Eye (tissue), 1 donor: ENCODE measurements at regions not wholly inside any gene's neighbourhood (a gene's known extent, or its start where the extent isn't known, plus 50 kb on each side); places are given as distances from the start of the nearest gene placed in this dataset.
"Not testable (repeated sequence)": the region's sequence is repeated elsewhere in the genome, so short reads cannot be mapped to it uniquely, and the experiment has no call there.

Source experiments
- DNase-seq: peaks from one replicate; pipeline ENCODE4 v3.0.0-alpha.2; 2015

DNA sequence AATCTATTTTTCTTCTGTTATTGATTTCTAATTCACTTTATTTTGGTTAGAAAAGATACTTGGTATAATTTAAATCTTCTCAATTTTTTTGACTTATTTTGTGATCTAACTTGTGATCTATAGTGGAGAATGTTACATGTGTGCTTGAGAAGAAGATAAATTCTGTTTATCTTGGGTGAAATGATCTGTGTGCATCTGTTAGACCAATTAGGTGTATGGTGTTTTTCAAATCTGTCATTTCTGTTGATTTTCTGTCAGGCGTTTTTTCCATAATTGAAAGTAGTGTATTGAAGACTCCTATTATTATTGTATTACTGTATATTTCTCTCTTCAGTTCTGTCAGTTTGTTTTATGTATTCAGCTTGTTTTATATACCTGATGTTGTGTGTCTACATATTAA is 1668.3 kb downstream of the PLA2G4A start:
- DNase-seq: no peak

DNA sequence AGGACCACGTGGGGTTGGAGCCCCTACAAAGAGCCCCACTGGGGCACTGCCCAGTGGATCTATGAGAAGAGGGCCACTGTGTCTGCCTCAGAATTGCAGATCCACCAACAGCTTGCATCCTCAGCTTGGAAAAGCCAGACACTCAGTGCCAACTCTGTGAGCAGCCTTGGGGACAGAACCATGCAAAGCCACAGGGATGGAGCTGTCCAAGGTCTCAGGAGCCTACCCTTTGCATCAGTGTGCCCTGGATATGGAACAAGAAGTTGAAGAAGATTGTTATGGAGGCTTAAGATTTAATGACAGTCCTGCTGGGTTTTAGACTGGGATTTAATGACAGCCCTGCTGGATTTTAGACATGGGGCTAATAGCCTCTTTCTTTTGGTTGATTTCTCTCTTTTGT is 1670.9 kb downstream of the PLA2G4A start:
- no peak for DNase-seq

DNA sequence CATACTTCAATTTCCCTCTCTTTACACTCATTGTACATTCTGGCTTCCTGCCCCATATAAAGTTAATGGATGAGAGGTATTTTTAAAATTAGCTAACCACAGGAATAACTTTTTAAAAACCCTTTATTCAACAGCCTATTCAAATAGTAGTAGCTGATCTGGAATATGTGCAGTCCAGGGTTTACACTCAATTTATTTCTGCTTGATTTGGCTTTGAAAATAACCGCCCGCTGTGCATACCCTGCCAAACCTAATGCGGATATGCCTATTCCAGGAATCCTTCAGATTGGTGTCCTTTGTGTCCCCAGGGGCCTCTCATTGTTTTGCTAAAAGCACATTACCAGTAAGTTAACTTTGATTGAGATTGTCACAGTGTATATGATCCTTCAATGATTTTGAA is 1686.2 kb downstream of the PLA2G4A start:
- peak; percentile 49 for DNase-seq

DNA sequence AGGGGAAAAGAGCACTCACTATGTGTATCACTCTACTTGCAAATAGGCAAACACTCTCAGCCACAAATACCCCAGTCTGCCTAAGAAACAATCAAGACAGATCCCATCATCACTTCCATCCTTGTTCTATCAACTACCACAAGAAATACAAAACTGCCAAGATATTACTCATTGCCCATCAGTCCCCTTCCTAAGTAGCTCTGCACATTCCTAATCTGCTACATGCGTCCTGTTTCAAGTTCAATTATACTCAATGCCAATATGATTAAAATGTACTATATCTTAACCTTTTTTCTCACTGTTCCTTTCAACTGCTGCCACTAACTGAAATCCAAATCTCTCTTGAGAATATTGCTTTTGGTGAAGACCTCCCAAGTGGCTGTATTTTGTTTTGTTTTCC is 1688.4 kb downstream of the PLA2G4A start:
- DNase-seq: no peak

DNA sequence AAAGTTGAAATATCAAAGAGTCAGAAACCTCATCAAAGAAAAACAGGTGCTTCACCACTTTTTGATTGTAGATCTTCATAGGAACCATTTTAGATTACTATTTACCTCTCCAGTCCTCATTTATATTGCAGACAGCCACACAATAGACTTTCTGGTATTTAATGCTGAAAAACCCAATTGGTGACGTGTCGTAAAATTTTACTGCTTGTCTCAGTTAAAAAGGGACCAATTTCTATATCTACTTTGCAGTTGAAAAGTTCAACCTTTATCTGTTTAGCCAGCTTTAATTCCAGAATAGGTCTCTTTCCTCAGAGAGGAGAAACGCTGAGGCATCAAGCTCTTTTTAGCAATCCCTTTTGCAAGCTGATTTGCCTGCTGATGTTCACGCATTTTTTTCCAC is 1722.4 kb downstream of the PLA2G4A start:
- DNase-seq: no peak

DNA sequence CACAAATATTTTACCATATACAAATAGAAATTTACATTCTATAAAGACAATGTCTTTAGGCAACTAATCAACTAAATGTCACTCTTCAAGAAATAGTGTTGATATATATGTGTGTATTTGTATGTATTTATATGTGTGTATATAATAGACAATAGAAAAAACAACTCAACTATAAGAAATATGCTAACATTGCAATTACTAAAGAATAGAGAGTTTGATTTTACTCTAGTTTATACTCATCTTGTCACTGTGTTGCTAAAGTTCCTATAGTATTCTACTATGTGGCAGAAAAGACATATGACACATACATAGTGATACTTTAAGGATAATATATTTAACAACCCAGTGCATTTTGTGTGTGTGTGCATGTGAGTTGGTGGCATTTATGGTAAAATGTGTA is 1728.3 kb downstream of the PLA2G4A start:
- DNase-seq: no peak

DNA sequence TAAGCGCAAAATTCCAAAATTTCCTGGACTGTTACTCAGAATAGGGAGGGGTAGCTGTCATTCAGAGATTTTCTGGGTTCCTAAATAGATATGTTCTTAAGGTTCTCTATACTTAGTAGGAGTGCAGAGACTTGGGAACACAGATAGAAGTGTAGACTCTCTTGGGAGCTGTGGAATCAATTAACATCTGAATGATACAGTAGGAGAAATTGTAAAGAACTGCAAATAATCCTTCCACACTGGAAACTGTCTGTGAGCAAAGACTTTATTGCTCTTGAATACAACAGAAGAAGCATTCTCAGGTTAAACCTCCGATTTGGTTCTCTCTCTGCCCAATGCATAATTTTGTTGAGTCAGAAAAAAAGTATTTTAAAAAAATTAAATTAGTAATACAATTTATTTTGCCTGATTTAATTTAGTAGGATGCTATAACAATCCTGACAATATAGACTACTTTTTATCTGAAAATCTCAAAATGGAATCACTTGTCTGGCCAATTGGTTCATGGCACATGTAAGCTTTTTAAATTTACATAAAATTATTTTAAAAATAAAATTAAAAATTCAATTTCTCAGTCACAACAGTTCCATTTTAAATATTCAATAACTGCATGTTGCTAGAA is 1754.3 kb downstream of the PLA2G4A start:
- no peak for DNase-seq

DNA sequence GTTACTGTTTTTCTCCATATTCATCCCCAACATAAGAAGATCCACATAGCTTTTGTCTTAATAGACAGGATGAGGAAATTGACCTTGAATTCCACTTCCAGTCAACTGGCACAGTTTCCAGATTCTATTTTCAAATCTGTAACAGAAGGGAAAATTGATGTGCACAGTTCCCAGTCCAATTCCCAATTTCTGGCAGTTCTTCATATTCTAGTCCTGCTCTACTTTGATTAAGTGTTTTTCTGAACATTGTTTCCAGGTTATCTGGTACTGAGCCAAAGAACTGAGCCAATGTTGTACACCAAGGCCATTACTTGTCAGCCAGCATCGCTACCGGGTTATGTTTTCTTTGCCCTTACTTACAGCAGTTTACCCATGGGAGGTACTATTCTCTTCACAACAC is 1755.4 kb downstream of the PLA2G4A start:
- DNase-seq: peak; percentile 0

DNA sequence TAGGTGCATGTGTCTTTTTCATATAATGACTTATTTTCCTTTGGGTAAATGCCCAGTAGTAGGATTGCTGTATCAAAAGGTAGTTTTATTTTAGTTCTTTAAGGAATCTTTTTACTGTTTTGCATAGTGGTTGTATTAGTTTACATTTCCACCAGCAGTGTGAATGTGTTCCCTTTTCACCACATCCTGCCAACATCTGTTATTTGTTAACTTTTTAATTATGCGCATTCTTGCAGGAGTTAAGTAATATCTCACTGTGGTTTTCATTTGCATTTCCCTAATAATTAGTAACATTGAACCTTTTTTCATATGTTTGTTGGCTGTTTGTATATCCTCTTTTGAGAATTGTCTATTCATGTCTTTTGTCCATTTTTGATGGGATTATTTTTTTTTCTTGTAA is 1761.9 kb downstream of the PLA2G4A start:
- no peak for DNase-seq

DNA sequence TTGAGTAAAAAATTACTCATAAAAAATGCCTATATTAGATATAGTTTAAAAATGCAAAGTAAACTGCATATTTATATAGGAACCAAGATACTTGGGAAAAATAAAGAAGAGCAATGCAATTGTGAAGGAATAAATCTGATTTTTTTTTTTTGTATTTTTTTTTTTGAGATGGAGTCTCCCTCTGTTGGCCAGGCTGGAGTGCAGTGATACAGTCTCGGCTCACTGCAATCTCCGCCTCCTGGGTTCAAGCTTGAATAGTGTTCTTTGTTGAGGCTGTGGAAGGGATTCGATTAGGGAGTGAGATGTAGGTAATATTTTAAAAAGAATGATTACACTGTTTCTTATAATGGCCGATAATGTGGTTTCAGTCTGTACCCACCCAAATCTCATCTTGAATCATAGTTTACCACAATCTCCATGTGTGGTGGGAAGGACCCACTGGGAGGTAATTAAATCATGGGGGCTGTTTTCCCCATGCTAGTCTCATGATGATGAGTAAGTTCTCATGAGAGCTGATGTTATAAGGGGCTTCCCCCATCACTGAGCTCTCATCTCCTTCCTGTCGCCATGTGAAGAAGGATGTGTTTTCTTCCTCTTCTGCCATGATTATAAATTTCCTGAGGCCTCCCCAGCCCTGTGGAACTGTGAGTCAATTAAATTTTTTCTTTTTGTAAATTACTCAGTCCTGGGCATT is 1765.9 kb downstream of the PLA2G4A start:
- no peak for DNase-seq

DNA sequence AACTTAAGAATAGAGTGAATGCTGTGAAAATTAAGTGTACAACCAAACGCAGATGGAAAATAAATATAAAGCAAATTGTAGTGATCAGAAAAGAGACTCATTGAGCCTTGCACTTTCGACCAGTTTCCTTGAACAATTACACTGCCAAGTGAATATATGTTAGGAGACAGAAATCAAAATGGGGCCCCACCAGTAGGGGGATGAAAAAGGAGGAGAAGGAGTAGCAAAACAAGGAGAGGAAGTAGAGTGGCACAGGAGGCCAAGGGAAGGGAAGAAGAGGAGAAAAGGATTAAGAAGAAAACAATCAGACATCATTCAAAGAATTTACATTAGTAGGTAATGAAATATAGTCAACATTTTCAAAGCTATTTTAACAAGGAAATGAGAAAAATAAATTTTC is 1770.6 kb downstream of the PLA2G4A start:
- no peak for DNase-seq

DNA sequence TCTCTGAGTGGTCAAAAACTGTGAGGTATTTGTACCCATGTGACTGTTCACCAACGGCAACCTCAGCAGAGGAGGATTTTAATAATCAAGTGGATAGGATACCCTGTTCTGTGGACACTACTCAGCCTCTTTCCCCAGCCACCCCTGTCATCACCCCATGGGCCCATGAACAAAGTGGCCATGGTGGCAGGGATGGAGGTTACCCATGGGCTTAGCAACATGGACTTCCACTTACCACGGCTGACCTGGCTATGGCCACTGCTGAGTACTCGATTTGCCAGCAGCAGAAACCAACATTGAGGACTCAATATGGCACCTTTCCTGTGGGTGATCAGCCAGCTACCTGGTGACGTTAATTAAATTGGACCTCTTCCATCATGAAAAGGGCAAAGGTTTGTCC is 1782.7 kb downstream of the PLA2G4A start:
- DNase-seq: no peak

DNA sequence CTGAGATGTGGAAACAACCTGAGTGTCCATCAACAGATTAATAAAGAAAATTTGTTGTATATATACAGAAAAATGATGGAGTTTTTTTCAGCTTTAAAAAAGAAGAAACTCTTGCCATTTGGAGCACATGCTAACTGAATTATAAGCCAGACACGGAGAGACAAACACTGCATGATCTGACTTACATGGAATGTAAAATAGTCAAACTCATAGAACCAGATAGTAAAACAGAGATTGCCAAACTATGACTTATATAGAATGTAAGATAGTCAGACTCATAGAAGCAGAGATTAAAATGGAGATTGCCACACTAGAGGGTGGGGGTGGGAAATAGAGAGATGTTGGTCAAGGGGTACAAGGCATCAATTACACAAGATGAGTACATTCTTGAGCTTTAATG is 1786.6 kb downstream of the PLA2G4A start:
- no peak for DNase-seq

DNA sequence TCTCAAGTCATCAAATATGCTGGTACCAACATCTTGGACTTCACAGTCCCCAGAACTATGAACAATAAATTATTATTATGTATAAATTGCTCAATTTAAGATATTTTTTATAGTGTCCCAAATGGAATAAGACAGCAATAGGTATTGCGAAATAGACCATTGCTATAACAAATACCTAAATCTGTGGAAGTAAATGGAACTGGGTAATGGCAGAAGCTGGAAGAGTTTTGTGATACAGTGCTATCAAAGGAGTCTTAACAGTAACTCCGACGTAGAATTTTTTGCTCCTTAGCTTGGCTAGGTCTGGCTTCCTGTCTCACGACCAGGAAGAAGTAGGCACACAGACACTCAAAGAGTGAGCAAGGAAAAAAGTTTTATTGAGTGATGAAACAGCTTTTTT is 1791.5 kb downstream of the PLA2G4A start:
- DNase-seq: no peak

DNA sequence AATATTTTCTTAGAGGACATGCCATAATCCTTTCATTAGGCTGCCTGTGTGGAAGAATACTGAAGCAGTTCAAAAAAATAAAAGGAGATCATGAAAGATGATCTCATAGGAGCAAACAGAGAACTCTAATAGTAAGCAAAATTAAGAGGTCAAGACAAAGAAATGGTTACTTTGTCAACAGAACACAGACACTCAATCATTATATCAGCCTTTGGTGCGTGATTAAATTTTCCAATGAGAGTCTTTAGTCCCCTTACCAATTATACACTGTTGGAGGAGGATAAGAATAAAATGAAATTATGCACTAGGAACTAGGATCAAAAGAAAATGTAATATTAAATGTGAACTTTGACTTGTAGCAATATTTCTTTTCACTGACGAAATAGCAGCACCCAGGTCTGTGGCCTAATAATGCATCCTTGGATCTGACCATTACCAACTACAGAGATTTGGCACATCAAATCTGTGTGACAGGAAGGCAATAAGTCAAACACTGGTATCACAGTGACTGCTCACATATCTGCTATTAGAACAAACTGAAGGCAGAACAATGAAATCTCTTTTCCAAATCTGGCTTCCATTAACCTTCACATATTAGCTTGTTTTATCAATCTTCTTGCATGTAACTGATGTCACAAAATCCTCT is 1812.9 kb downstream of the PLA2G4A start:
- no peak for DNase-seq

DNA sequence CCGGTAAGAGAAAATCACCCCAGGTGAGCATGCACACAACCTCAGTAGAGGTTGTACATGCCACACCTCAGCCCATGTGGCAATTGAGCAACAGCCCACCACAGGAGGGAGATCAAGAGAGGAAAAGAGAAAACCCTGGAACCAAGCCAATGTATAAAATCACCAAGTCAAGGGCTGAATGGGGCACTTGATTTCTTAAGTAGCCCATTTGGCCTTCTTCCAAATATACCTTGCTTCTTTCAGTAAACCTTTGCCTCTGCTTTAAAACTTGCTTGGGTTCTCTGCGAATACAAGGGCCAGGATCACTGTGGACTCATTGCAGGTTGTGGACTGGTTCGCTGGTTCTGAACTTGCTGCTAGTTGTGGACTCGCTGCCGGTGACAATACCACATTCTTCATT is 1814.0 kb downstream of the PLA2G4A start:
- DNase-seq: no peak

DNA sequence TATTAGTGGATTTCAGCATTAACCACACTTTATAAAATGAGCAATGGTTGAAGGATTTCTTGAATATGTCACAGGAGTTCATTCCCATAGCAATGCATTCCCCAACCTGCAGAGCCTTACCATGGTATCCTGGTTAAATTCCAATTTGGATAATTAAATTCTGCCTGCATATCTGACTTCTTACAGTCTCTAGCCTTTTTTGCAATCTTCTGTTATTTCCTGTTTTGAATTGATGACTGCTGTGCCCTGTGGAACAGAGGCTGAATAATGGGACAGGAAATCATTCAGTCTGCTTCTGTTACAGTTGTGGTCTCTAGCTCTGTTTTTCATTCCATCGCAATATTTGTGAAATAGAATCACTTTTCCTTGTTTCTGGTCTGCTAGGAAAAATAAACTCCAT is 1823.9 kb downstream of the PLA2G4A start:
- no peak for DNase-seq

DNA sequence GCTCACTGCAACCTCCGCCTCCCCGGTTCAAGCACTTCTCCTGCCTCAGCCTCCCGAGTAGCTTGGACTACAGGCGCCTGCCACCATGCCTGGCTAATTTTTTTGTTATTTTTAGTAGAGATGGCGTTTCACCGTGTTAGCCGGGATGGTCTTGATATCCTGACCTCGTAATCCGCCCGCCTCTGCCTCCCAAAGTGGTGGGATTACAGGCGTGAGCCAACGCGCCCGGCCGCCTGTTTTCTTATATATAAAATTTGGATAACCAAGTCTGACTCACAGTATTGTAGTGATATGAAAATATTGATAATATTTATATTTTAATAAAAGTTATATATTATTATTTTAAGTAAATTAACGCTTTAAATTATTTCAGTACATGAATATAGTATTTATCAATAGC is 1821.7 kb downstream of the BRINP3 start:
- DNase-seq: not testable (repeated sequence)

DNA sequence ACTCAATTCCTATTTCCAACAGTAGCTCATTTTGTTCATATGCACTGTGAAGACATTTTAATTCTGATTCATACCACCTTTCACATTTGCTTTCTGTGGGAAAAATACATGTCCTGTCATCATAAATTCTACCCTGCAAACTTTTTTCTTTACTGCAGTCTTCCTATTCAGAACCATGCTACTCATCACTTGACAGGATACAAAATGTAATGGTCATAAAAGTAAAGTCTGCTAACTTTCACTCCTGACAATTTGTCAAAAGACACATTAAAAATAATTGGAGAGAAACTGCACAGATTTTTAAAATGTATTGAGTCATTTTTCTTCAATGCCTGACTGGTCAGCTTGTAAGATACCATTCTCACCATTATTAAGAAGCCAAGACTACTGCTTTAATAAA is 1817.1 kb downstream of the BRINP3 start:
- DNase-seq: no peak

DNA sequence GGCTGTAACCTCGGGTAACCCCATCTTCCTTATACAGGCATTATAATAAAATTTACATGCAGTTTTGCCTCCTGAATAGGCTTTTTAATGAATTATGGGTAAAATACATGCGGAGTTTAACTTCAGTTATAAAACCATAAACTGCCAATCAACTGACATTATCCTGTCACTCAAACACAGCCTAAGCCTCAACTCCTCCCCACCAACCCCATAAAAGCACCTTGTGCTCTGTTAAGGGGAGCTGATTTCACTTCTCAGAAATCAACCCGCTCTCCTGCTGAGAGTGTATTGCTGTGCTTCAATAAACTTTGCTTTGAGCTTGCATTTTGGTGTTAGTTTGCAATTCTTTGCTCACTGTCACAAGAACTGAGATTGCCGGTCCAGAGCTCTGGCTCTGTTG is 1812.2 kb downstream of the BRINP3 start:
- no peak for DNase-seq

DNA sequence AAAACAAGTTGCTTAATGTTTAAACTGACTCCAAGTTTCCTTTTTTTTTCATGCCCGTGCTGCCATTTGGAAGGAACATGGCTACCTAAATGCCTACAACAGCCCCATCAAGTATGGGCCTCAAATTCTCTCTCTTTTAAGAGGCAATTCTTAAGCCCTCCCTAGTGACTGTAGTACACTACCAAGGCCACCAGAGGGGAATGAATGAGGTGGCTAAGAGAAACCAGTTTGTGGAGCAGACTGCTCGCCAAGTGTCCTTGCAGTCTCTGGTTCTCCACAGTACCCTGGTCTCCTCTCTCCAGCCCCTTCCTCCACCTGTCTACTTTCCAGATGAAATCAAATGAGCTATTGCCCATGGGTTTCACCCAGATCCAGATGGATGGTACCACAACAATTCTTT is 1809.6 kb downstream of the BRINP3 start:
- DNase-seq: no peak

DNA sequence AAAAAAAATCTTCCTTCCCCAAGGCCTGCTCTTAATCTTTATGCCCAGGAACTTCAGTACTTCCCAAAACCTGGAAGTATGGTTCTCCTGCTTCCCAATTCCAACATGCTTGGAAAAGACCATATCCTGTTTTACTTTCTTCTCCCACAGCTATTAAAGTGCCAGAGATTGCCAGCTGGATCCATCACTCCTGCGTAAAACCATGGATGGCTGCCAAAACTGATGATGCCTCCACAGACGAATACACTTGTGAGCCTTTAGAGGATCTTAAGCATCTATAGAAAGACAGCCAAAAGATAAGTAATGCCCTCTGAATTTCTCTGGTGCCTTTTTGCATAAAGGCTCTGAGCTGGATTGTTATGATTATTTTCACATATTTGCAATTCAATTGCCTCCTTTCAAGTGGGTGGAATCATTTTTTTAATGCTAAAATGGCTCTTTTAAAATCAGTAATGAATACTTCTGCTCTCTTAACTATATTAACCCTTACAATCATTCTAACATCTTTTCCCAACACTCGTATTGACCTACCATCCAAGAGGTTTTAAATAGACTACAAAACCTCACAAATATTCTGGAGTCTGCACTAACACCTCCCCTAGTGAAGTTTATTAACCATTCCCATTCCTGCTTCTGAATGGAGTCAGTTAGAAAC is 1807.8 kb downstream of the BRINP3 start:
- no peak for DNase-seq

DNA sequence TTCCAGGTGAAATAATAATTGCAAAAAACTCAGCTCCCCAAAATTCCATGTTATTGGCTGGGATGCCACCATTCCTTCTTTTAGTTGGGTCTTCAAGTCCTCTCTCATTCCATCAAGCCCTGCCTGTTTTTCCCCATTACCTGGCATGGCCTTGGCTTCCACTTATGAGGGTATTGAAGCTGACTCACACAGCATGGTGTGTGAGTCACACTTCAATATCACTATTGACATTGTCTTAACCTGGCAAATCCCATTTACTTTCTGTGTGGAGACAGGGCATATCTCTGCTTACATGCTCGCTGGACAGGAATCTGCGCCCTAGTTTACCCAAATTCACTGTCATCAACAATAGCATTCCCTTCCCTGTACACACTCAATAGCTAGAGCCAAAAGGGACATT is 1806.8 kb downstream of the BRINP3 start:
- DNase-seq: no peak

DNA sequence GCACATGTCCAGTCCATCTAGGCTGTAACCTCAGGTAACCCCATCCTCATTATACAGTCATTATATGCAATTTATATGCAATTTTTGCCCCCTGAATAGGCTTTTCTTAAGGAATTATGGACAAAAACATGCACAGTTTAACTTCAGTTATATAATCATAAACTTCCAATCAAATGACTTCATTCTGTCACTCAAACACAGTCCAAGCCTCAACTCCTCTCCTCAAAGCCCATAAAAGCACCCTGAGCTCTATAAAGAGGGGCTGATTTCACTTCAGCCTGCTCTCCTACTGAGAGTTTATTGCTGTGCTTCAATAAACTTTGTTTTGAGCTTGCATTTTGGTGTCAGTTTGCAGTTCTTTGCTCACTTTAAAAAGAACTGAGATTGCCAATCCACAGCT is 1805.5 kb downstream of the BRINP3 start:
- DNase-seq: no peak
